Activated CD8-positive, alpha-beta T cell treated with anti-CD3 and anti-CD28 coated beads for 36 hours (primary cell): ENCODE measurements at regions not wholly inside any gene's neighbourhood (a gene's known extent, or its start where the extent isn't known, plus 50 kb on each side); places are given as distances from the start of the nearest gene placed in this dataset.
"Not testable (repeated sequence)": the region's sequence is repeated elsewhere in the genome, so short reads cannot be mapped to it uniquely, and the experiment has no call there.

Experiments
- ATAC-seq: fragments of 200-7000 bp; cut with Tn5 transposase; one replicate; pipeline ENCODE4 v1.10.0; 2021; ENCODE audit warnings: mild to moderate bottlenecking, moderate library complexity
- CTCF ChIA-PET: fragments of 350-600 bp; sonication (Branson Sonifier 250); formaldehyde crosslinking; loops from one replicate; lab custom pipeline; 2021; ENCODE audit warnings: antibody characterized with exemption; lab: Charles Lee
- POLR2A ChIA-PET: fragments of 350-600 bp; sonication (Branson Sonifier 250); formaldehyde crosslinking; loops from one replicate; lab custom pipeline; 2021; ENCODE audit warnings: antibody characterized with exemption; lab: Charles Lee
- DNase-seq: peaks from one replicate; pipeline ENCODE4 v3.0.0-alpha.2; 2020
- H3K27ac Mint-ChIP-seq: one replicate; pipeline ENCODE4 v1.8.0; 2021; ENCODE audit warnings: mild to moderate bottlenecking, mixed read lengths
- H3K27me3 Mint-ChIP-seq: one replicate; pipeline ENCODE4 v1.8.0; 2021; ENCODE audit warnings: mixed read lengths
- H3K36me3 Mint-ChIP-seq: one replicate; pipeline ENCODE4 v1.8.0; 2021; ENCODE audit warnings: low read depth, mixed read lengths
- H3K4me1 Mint-ChIP-seq: one replicate; pipeline ENCODE4 v1.8.0; 2021; ENCODE audit warnings: low read depth, mixed read lengths
- H3K4me3 Mint-ChIP-seq: one replicate; pipeline ENCODE4 v1.8.0; 2021; ENCODE audit warnings: mild to moderate bottlenecking, moderate library complexity, mixed read lengths
- H3K9me3 Mint-ChIP-seq: one replicate; pipeline ENCODE4 v1.8.0; 2021; ENCODE audit warnings: mixed read lengths
- intact Hi-C: fragments of 100-400 bp; cut with micrococcal nuclease; formaldehyde crosslinking; loops from one replicate; pipeline ENCODE4 v1.10.0; 2022
- TF ChIP-seq, protein P1 (sequence below): fragments of 200-600 bp; IDR thresholded peaks from one replicate; pipeline ENCODE4 v1.8.0; 2022; ENCODE audit warnings: antibody characterized with exemption, mild to moderate bottlenecking

GRCh38 chr13:109983447-109983846, 197.1 kb upstream of the IRS2 start:
- intact Hi-C loops, result no loop called here
- no peak overlapping the region for H3K27ac Mint-ChIP-seq
- H3K36me3 Mint-ChIP-seq, result no peaks in the 10 kb centered on the region
- POLR2A ChIA-PET, result no interaction called here
- CTCF ChIA-PET, result no interaction called here
- H3K4me3 Mint-ChIP-seq, result no peak overlapping the region
- no peaks in the 10 kb centered on the region for H3K9me3 Mint-ChIP-seq
- TF ChIP-seq, protein P1, sequence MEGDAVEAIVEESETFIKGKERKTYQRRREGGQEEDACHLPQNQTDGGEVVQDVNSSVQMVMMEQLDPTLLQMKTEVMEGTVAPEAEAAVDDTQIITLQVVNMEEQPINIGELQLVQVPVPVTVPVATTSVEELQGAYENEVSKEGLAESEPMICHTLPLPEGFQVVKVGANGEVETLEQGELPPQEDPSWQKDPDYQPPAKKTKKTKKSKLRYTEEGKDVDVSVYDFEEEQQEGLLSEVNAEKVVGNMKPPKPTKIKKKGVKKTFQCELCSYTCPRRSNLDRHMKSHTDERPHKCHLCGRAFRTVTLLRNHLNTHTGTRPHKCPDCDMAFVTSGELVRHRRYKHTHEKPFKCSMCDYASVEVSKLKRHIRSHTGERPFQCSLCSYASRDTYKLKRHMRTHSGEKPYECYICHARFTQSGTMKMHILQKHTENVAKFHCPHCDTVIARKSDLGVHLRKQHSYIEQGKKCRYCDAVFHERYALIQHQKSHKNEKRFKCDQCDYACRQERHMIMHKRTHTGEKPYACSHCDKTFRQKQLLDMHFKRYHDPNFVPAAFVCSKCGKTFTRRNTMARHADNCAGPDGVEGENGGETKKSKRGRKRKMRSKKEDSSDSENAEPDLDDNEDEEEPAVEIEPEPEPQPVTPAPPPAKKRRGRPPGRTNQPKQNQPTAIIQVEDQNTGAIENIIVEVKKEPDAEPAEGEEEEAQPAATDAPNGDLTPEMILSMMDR, result no peak
- H3K27me3 Mint-ChIP-seq, result peaks cover 2% of the 10 kb centered on the region
- DNase-seq, result no peak
- no peak for ATAC-seq
- H3K4me1 Mint-ChIP-seq, result no peaks in the 10 kb centered on the region

DNA sequence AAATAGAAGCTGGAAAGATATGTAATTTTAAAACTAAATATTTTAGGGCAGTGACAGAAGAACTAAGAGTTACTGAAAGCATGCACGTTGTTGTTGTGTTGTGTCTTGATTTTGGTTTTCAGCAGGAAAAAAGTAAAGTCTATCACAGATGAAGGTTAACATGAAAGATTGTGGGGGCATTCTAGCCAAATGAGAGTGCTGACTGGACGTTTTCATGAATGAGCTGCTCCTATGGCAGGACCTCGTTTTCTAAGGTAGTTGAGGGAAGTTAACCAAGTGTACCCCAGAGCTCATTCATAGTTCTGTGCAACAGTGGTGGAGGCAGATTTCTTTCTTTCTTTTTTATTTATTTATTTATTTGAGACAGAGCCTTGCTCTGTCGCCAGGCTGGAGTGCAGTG, 194.6 kb upstream of the IRS2 start:
- intact Hi-C loops, result no loop called here
- Mint-ChIP-seq H3K36me3 (no peaks in the 10 kb centered on the region), H3K27me3 (no peaks in the 10 kb centered on the region), H3K9me3 (no peaks in the 10 kb centered on the region), H3K4me1 (no peaks in the 10 kb centered on the region), H3K4me3 (no peak overlapping the region), H3K27ac (no peak overlapping the region)
- TF ChIP-seq, protein P1, result no peak
- DNase-seq, result no peak
- ATAC-seq, result no peak
- ChIA-PET POLR2A (no interaction called here), CTCF (interaction anchor here (1.3 kb wide), 1 partner anchor 13 kb away, joined by 3 read pairs; no protein-coding TSS in a partner anchor)

DNA sequence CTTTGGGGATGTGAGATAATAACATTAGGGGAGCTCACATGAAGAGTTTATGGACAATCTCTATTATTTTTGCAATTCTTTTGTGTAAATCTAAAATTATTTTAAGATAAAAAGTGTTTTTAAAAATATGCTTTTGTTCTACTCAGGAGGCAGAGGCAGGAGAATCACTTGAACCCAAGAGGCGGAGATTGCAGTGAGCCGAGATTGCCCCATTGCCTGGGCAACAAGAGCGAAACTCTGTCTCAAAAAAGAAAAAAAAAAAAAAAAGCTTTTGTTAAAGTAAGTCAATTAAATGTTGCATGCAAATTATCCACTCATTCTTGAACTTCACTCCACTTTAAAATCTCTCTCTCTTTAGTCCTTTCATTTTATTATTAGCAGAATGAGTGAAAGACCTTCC, 193.3 kb upstream of the IRS2 start:
- ATAC-seq, H3K4me1 Mint-ChIP-seq, H3K36me3 Mint-ChIP-seq, CTCF ChIA-PET, POLR2A ChIA-PET, H3K27ac Mint-ChIP-seq, H3K4me3 Mint-ChIP-seq, DNase-seq, H3K9me3 Mint-ChIP-seq, intact Hi-C loops, H3K27me3 Mint-ChIP-seq: not testable (repeated sequence)

DNA sequence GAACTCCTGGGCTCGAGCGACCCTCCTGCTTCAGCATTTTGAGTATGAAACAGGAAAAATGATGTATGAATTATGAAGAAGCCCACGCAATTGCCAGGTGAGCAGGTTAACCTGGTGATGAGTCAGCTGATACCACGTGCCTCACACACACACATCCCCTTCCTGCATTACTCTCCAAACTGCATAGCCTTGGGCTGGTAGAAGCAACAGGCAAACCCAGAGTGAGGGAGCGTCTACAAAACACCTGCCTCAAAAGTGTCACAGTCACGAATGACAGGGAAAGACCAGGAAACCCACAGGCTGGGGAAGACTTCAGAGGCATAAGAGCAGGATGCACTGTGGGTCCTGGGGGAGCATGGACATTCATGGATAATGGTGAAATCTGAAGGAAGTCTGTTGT, 192.8 kb upstream of the IRS2 start:
- H3K27ac Mint-ChIP-seq, result no peak overlapping the region
- intact Hi-C loops, result no loop called here
- peaks cover 1% of the 10 kb centered on the region for H3K27me3 Mint-ChIP-seq
- no peak for ATAC-seq
- H3K4me3 Mint-ChIP-seq, result no peak overlapping the region
- H3K9me3 Mint-ChIP-seq, result no peaks in the 10 kb centered on the region
- ChIA-PET POLR2A (no interaction called here), CTCF (no interaction called here)
- no peak for DNase-seq
- H3K4me1 Mint-ChIP-seq, result no peaks in the 10 kb centered on the region
- TF ChIP-seq, protein P1, result no peak
- no peaks in the 10 kb centered on the region for H3K36me3 Mint-ChIP-seq

- DNase-seq, result no peak
- H3K36me3 Mint-ChIP-seq, result no peaks in the 10 kb centered on the region
- TF ChIP-seq, protein P1, result no peak
- H3K27ac Mint-ChIP-seq, result no peak overlapping the region
- peaks cover 1% of the 10 kb centered on the region for H3K27me3 Mint-ChIP-seq
- no peak overlapping the region for H3K4me3 Mint-ChIP-seq
- H3K9me3 Mint-ChIP-seq, result no peaks in the 10 kb centered on the region
- ATAC-seq, result no peak
- CTCF ChIA-PET, result interaction anchor here (0.6 kb wide), 1 partner anchor 595 kb away, joined by 3 read pairs; no protein-coding TSS in a partner anchor
- POLR2A ChIA-PET, result interaction anchor here (0.6 kb wide), 1 partner anchor 1243 kb away, joined by 3 read pairs; no protein-coding TSS in a partner anchor
- intact Hi-C loops, result no loop called here
- no peaks in the 10 kb centered on the region for H3K4me1 Mint-ChIP-seq
Measured at GRCh38 chr13:109977212-109977968, 191.0 kb upstream of the IRS2 start.
